ENCODE measurements at regions not wholly inside any gene's neighbourhood (a gene's known extent, or its start where the extent isn't known, plus 50 kb on each side); places are given as distances from the start of the nearest gene placed in this dataset.

DNA sequence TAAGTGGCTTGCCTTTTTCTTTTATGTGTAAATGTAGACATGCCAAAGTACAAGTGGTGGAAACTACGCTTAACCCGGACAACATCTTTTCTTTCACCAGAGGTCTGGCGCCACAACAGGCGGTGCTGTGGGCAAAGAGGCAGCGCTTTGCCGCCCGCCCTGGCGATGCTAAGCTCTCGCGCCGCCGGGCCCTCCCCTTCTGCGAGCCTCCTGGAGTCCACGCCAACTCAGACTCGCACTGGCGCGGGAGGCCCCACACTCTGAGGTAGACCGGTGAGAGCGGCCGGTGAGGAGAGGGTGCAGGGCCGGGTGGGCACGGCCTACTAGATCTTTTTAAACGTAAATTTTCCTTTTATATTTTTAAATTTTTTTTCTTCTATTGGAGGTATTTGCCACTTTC is 2253.1 kb upstream of the C9orf72 start:
- Histone ChIP-seq H3K27me3 (replicated peaks; ENCODE audit: insufficient read depth) (no peaks in the 10 kb centered on the region), H3K4me1 (replicated peaks) (no peaks in the 10 kb centered on the region), H3K9me3 (no peaks in the 10 kb centered on the region), H3K36me3 (no peaks in the 10 kb centered on the region), H3K27ac (no peak overlapping the region), H3K4me3 (no peak overlapping the region)
- TF ChIP-seq POLR2A (IDR thresholded peaks at IDR 0.05) (no peak), POLR2AphosphoS5 (IDR thresholded peaks at IDR 0.05) (no peak)
- TF ChIP-seq, protein P1, sequence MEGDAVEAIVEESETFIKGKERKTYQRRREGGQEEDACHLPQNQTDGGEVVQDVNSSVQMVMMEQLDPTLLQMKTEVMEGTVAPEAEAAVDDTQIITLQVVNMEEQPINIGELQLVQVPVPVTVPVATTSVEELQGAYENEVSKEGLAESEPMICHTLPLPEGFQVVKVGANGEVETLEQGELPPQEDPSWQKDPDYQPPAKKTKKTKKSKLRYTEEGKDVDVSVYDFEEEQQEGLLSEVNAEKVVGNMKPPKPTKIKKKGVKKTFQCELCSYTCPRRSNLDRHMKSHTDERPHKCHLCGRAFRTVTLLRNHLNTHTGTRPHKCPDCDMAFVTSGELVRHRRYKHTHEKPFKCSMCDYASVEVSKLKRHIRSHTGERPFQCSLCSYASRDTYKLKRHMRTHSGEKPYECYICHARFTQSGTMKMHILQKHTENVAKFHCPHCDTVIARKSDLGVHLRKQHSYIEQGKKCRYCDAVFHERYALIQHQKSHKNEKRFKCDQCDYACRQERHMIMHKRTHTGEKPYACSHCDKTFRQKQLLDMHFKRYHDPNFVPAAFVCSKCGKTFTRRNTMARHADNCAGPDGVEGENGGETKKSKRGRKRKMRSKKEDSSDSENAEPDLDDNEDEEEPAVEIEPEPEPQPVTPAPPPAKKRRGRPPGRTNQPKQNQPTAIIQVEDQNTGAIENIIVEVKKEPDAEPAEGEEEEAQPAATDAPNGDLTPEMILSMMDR (IDR thresholded peaks at IDR 0.05): no peak
- no peak for DNase-seq (ENCODE audit: low spot score)
- intact Hi-C loops (cut with DNase I): no loop called here
- WGBS: 97% methylated on average over 23 of the region's 23 CpGs

DNA sequence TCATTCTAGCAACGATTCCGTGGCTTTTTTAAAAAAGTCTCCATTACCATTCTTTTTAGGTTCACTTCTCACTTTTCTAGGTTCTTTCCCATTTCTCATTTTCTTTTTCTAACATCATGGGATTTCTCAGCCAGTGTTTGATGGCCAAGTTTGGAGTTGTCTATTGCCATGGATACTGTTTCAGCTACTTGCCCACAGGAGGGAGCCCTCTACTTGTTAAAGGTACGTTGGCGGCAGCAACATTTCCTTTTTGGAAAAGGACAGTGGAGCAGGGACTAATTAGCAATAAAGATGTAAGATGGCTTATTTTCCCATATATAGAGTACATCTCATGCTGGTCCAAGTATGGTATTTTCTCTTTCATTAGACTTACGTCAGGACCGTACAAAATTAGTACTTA is 2257.5 kb upstream of the C9orf72 start:
- Histone ChIP-seq H3K27ac (no peak overlapping the region), H3K4me3 (no peak overlapping the region), H3K9me3 (no peaks in the 10 kb centered on the region), H3K4me1 (replicated peaks) (no peaks in the 10 kb centered on the region), H3K36me3 (no peaks in the 10 kb centered on the region), H3K27me3 (replicated peaks; ENCODE audit: insufficient read depth) (no peaks in the 10 kb centered on the region)
- 34% methylated on average over 6 of the region's 6 CpGs for WGBS
- no peak for DNase-seq (ENCODE audit: low spot score)
- intact Hi-C loops (cut with DNase I): no loop called here
- no peak for TF ChIP-seq POLR2A (IDR thresholded peaks at IDR 0.05)
- TF ChIP-seq POLR2AphosphoS5 (IDR thresholded peaks at IDR 0.05): no peak
- TF ChIP-seq, protein P1 (IDR thresholded peaks at IDR 0.05): peak in 1 of 4 experiments; percentile 6

DNA sequence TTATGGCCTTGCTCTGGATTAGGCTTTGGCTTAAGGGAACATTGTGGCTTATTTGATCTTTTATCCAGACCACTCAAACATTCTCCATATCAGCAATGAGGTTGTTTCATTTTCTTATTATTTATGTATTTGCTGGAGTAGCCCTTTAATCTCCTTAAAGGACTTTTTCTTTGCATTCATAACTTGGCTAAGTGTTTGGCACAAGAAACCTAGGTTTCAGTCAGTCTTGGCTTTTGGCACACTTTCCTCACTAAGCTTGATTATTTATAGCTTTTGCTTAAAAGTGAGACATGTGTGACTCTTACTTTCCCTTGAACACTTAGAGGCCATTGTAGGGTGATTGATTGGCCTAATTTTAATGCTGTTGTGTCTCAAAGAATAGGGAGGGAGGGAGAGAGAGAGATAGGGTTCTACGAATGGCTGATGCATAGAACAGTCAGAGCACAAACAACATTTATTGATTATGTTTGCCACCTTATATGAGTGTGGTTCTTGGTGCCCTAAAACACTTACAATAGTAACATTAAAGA is 2265.3 kb upstream of the C9orf72 start:
- no peaks in the 10 kb centered on the region for H3K36me3 ChIP-seq
- H3K9me3 ChIP-seq: no peaks in the 10 kb centered on the region
- TF ChIP-seq POLR2AphosphoS5 (IDR thresholded peaks at IDR 0.05): no peak
- TF ChIP-seq, protein P1 (IDR thresholded peaks at IDR 0.05): no peak
- TF ChIP-seq POLR2A (IDR thresholded peaks at IDR 0.05): no peak
- no peak overlapping the region for H3K4me3 ChIP-seq
- no peak for DNase-seq (ENCODE audit: low spot score)
- intact Hi-C loops (cut with DNase I): no loop called here
- no peaks in the 10 kb centered on the region for H3K4me1 ChIP-seq (replicated peaks)
- WGBS: 53% methylated on average over 1 of the region's 1 CpG
- no peaks in the 10 kb centered on the region for H3K27me3 ChIP-seq (replicated peaks; ENCODE audit: insufficient read depth)
- H3K27ac ChIP-seq: no peak overlapping the region

DNA sequence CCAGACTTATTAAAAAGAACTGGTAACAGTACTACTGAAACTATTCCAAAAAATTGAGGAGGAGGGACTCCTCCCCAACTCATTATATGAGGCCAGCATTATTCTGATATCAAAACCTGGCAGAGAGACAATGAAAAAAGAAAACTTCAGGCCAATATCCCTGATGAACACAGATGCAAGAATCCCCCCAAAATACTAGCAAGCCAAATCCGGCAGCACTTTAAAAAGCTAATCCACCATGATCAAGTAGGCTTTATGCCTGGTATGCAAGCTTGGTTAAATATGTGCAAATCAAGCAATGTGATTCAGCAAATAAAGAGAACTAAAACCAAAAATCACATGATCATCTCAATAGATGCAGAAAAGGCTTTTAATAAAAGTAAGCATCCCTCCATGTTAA is 2271.0 kb upstream of the C9orf72 start:
- no peak overlapping the region for H3K27ac ChIP-seq
- TF ChIP-seq POLR2A (IDR thresholded peaks at IDR 0.05) (no peak), POLR2AphosphoS5 (IDR thresholded peaks at IDR 0.05) (no peak)
- TF ChIP-seq, protein P1 (IDR thresholded peaks at IDR 0.05): no peak
- intact Hi-C loops (cut with DNase I): no loop called here
- no peaks in the 10 kb centered on the region for H3K9me3 ChIP-seq
- H3K4me1 ChIP-seq (replicated peaks): no peaks in the 10 kb centered on the region
- no peak for DNase-seq (ENCODE audit: low spot score)
- H3K36me3 ChIP-seq: no peaks in the 10 kb centered on the region
- H3K27me3 ChIP-seq (replicated peaks; ENCODE audit: insufficient read depth): no peaks in the 10 kb centered on the region
- 72% methylated on average over 1 of the region's 1 CpG for WGBS
- H3K4me3 ChIP-seq: no peak overlapping the region

DNA sequence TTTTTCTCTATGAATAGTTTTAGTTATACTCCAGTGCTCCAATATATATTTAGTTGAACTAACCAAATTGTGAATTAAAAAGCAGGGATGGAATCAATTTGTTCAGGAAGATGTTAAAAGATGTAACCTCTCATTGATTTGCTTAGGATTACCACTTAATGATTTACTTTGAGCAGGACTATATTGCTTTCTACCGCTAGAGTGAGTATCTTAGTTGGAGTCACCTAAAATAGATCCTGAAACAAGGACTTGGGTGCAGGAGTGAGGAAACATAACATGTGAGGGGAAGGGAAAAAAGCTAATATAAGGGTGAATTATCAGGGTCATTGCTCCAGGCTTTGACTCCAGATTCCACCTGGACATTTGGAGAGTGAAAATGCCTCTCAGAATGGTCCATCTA is 2277.4 kb upstream of the C9orf72 start:
- intact Hi-C loops (cut with DNase I): no loop called here
- 32% methylated on average over 1 of the region's 1 CpG for WGBS
- no peaks in the 10 kb centered on the region for H3K4me1 ChIP-seq (replicated peaks)
- DNase-seq (ENCODE audit: low spot score): no peak
- H3K9me3 ChIP-seq: no peaks in the 10 kb centered on the region
- H3K36me3 ChIP-seq: no peaks in the 10 kb centered on the region
- H3K27me3 ChIP-seq (replicated peaks; ENCODE audit: insufficient read depth): no peaks in the 10 kb centered on the region
- TF ChIP-seq, protein P1 (IDR thresholded peaks at IDR 0.05): no peak
- TF ChIP-seq POLR2AphosphoS5 (IDR thresholded peaks at IDR 0.05) (no peak), POLR2A (IDR thresholded peaks at IDR 0.05) (no peak)
- H3K4me3 ChIP-seq: no peak overlapping the region
- H3K27ac ChIP-seq: no peak overlapping the region

Measured in prostate gland (tissue), 2 donors.